ENCODE measurements at regions not wholly inside any gene's neighbourhood (a gene's known extent, or its start where the extent isn't known, plus 50 kb on each side); places are given as distances from the start of the nearest gene placed in this dataset.

DNA sequence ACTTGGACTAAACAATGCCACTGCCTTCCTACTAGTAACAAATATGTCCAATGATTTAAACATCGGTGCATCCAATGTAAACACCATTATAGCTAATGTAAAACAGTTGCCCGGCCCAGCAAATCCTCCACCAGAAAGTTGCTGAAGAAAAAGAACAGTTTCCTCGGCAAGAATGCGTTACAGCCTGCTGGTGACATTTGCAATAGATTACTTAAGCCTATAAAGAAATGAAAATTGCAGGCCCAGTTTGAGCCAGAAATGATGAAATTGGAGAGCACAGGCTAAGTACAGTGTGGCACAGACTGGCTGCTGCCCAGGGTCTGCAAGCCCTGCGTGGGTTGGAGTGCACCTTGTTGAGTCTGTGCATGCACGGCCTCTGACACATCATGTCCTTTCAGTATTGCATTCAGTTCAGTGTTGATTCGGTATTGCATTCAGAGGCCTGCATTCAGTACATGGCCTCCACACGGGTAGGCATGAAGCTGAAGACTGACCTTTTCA lies 406.0 kb upstream of the KLF4 start:
- Histone ChIP-seq H3K27ac (ENCODE audit: control insufficient read depth, insufficient read depth, low read length) (no peak overlapping the region), H3K9ac (ENCODE audit: control insufficient read depth, extremely low read depth, insufficient read depth, low read length) (no peak overlapping the region), H3K36me3 (ENCODE audit: control insufficient read depth in 2 of 2, extremely low read depth in 1 of 2, insufficient read depth in 2 of 2, low read length in 2 of 2) (no peaks in the 10 kb centered on the region), H3K4me1 (ENCODE audit: control insufficient read depth, extremely low read depth, insufficient read depth, low read length) (no peaks in the 10 kb centered on the region), H4K20me1 (ENCODE audit: control insufficient read depth, extremely low read depth, insufficient read depth, low read length) (no peaks in the 10 kb centered on the region), H3K4me3 (ENCODE audit: control insufficient read depth in 2 of 3, extremely low read depth in 1 of 3, insufficient read depth in 2 of 3, low read depth in 1 of 3, low read length in 3 of 3) (no peak overlapping the region), H3K27me3 (ENCODE audit: control insufficient read depth, extremely low read depth, insufficient read depth, low read length) (peaks cover 2% of the 10 kb centered on the region), H3K79me2 (ENCODE audit: control insufficient read depth, insufficient read depth, low read length) (no peaks in the 10 kb centered on the region), H3K9me1 (ENCODE audit: control insufficient read depth, extremely low read depth, insufficient read depth, low read length) (no peaks in the 10 kb centered on the region), H3K9me3 (ENCODE audit: control insufficient read depth, low read depth, low read length) (no peaks in the 10 kb centered on the region), H2AFZ (ENCODE audit: control insufficient read depth, low read length) (peak overlapping the region; percentile 27), H3K4me2 (ENCODE audit: control insufficient read depth, extremely low read depth, insufficient read depth, low read depth, low read length) (no peak overlapping the region)
- DNase-seq (ENCODE audit: low read depth, low spot score), result no peak
- dilution Hi-C loops (cut with MboI; ENCODE audit: extremely low pct_ligation_motif_present, low sequenced_read_pairs), result no loop called here
- TF ChIP-seq EZH2 (IDR thresholded peaks at IDR 0.05; ENCODE audit: low read length), result no peak
- TF ChIP-seq, protein P1, sequence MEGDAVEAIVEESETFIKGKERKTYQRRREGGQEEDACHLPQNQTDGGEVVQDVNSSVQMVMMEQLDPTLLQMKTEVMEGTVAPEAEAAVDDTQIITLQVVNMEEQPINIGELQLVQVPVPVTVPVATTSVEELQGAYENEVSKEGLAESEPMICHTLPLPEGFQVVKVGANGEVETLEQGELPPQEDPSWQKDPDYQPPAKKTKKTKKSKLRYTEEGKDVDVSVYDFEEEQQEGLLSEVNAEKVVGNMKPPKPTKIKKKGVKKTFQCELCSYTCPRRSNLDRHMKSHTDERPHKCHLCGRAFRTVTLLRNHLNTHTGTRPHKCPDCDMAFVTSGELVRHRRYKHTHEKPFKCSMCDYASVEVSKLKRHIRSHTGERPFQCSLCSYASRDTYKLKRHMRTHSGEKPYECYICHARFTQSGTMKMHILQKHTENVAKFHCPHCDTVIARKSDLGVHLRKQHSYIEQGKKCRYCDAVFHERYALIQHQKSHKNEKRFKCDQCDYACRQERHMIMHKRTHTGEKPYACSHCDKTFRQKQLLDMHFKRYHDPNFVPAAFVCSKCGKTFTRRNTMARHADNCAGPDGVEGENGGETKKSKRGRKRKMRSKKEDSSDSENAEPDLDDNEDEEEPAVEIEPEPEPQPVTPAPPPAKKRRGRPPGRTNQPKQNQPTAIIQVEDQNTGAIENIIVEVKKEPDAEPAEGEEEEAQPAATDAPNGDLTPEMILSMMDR (optimal IDR thresholded peaks at IDR 0.05 in 1 of 3, IDR thresholded peaks at IDR 0.05 in 1 of 3, conservative IDR thresholded peaks at IDR 0.05 in 1 of 3; ENCODE audit: extremely low read depth in 1 of 3, insufficient read depth in 2 of 3, low read length in 3 of 3), result no peak
- no peak for FAIRE-seq

DNA sequence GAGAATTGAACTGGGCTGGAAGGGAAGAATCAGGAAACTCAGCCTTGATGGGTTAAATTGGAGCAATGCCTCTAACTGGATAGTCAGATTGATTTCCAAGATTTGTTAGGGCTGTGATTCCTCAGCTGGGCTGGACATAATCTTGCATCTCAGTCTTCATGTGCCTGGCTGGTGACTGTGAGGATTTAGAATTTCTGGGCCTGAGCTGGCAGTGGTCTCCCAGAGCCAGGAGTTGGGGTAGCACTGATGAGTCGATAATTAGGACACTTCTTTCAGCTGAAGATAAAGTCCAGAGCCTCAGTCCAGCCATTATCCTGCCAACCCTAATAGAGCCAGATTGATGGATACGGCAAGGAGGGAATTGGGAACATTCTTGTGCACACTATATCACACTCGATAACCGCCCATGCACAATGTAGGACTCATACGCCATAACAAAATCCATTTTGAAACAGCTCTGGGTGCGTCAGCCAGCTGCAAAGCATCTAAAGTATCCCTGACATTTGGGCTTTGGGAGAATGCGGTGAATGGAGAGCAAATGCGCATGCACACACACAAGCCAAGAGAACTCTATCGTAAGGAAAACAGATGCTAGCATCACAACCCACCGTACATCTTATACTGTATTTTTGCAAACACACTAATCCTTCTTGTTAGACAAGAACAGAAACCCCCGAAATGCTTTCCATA lies 405.1 kb upstream of the KLF4 start:
- Histone ChIP-seq H2AFZ (ENCODE audit: control insufficient read depth, low read length) (no peak overlapping the region), H3K4me2 (ENCODE audit: control insufficient read depth, extremely low read depth, insufficient read depth, low read depth, low read length) (no peak overlapping the region), H3K36me3 (ENCODE audit: control insufficient read depth in 2 of 2, extremely low read depth in 1 of 2, insufficient read depth in 2 of 2, low read length in 2 of 2) (no peaks in the 10 kb centered on the region), H3K9ac (ENCODE audit: control insufficient read depth, extremely low read depth, insufficient read depth, low read length) (no peak overlapping the region), H3K9me3 (ENCODE audit: control insufficient read depth, low read depth, low read length) (no peaks in the 10 kb centered on the region), H3K9me1 (ENCODE audit: control insufficient read depth, extremely low read depth, insufficient read depth, low read length) (no peaks in the 10 kb centered on the region), H3K27ac (ENCODE audit: control insufficient read depth, insufficient read depth, low read length) (no peak overlapping the region), H3K27me3 (ENCODE audit: control insufficient read depth, extremely low read depth, insufficient read depth, low read length) (no peaks in the 10 kb centered on the region), H3K79me2 (ENCODE audit: control insufficient read depth, insufficient read depth, low read length) (no peaks in the 10 kb centered on the region), H4K20me1 (ENCODE audit: control insufficient read depth, extremely low read depth, insufficient read depth, low read length) (no peaks in the 10 kb centered on the region), H3K4me3 (ENCODE audit: control insufficient read depth in 2 of 3, extremely low read depth in 1 of 3, insufficient read depth in 2 of 3, low read depth in 1 of 3, low read length in 3 of 3) (no peak overlapping the region), H3K4me1 (ENCODE audit: control insufficient read depth, extremely low read depth, insufficient read depth, low read length) (no peaks in the 10 kb centered on the region)
- DNase-seq (ENCODE audit: low read depth, low spot score) (no peak), FAIRE-seq (no peak)
- dilution Hi-C loops (cut with MboI; ENCODE audit: extremely low pct_ligation_motif_present, low sequenced_read_pairs), result no loop called here
- TF ChIP-seq, protein P1 (optimal IDR thresholded peaks at IDR 0.05 in 1 of 3, IDR thresholded peaks at IDR 0.05 in 1 of 3, conservative IDR thresholded peaks at IDR 0.05 in 1 of 3; ENCODE audit: extremely low read depth in 1 of 3, insufficient read depth in 2 of 3, low read length in 3 of 3), result no peak
- TF ChIP-seq EZH2 (IDR thresholded peaks at IDR 0.05; ENCODE audit: low read length), result no peak

Measured in keratinocyte (primary cell).